DMS153 treated with DMSO at 0.1 percent for 48 hours (cell line): ENCODE measurements at regions not wholly inside any gene's neighbourhood (a gene's known extent, or its start where the extent isn't known, plus 50 kb on each side); places are given as distances from the start of the nearest gene placed in this dataset.

Source experiments
- DNase-seq: peaks from one replicate; lab custom pipeline; 2025; ENCODE audit not compliant: unreplicated experiment; lab: John Stamatoyannopoulos, UW

GRCh38 chr7:68491523-68492358 lies 1106.5 kb upstream of the AUTS2 start:
- DNase-seq: no peak

GRCh38 chr7:68492359-68492690 lies 1106.0 kb upstream of the AUTS2 start:
- no peak for DNase-seq

GRCh38 chr7:68503400-68503799 lies 1094.9 kb upstream of the AUTS2 start:
- DNase-seq: no peak

- DNase-seq: no peak
These were observed 1093.6 kb upstream of the AUTS2 start for GRCh38 chr7:68504716-68505115.

- no peak for DNase-seq
These were observed 1092.6 kb upstream of the AUTS2 start for GRCh38 chr7:68505721-68506120.

GRCh38 chr7:68507668-68508067 lies 1090.6 kb upstream of the AUTS2 start:
- DNase-seq: no peak

GRCh38 chr7:68509054-68509453 lies 1089.2 kb upstream of the AUTS2 start:
- no peak for DNase-seq

- DNase-seq: no peak
These were observed 1088.7 kb upstream of the AUTS2 start for GRCh38 chr7:68509603-68510002.

GRCh38 chr7:68511281-68511680 lies 1087.0 kb upstream of the AUTS2 start:
- no peak for DNase-seq

GRCh38 chr7:68512466-68512865 lies 1085.8 kb upstream of the AUTS2 start:
- DNase-seq: no peak

GRCh38 chr7:68518060-68518459 lies 1080.2 kb upstream of the AUTS2 start:
- DNase-seq: no peak

- DNase-seq: no peak
These were observed 1074.1 kb upstream of the AUTS2 start for GRCh38 chr7:68524126-68524525.

- DNase-seq: no peak
These were observed 1069.1 kb upstream of the AUTS2 start for GRCh38 chr7:68529221-68529620.

GRCh38 chr7:68535266-68535665 lies 1063.0 kb upstream of the AUTS2 start:
- no peak for DNase-seq

- DNase-seq: no peak
These were observed 1061.1 kb upstream of the AUTS2 start for GRCh38 chr7:68537051-68537773.

- DNase-seq: no peak
These were observed 1060.6 kb upstream of the AUTS2 start for GRCh38 chr7:68537774-68538071.

- DNase-seq: no peak
These were observed 1055.4 kb upstream of the AUTS2 start for GRCh38 chr7:68542831-68543230.

- no peak for DNase-seq
These were observed 1053.4 kb upstream of the AUTS2 start for GRCh38 chr7:68544851-68545250.

GRCh38 chr7:68547181-68547580 lies 1051.1 kb upstream of the AUTS2 start:
- DNase-seq: no peak

- peak; percentile 49 for DNase-seq
These were observed 1050.5 kb upstream of the AUTS2 start for GRCh38 chr7:68547799-68548198.

- no peak for DNase-seq
These were observed 1048.2 kb upstream of the AUTS2 start for GRCh38 chr7:68550027-68550426.

GRCh38 chr7:68550635-68551034 lies 1047.6 kb upstream of the AUTS2 start:
- DNase-seq: no peak

- no peak for DNase-seq
These were observed 1041.7 kb upstream of the AUTS2 start for GRCh38 chr7:68556537-68556936.
